AML-193 (cell line): ENCODE measurements at regions not wholly inside any gene's neighbourhood (a gene's known extent, or its start where the extent isn't known, plus 50 kb on each side); places are given as distances from the start of the nearest gene placed in this dataset.

ENCODE experiments used
- DNase-seq, 2 experiments: peaks; one replicate each; lab custom pipeline; 2025; lab: John Stamatoyannopoulos, UW

- DNase-seq = no peak
Measured at GRCh38 chr6:126419901-126420300, 80.0 kb downstream of the CENPW start.

DNA sequence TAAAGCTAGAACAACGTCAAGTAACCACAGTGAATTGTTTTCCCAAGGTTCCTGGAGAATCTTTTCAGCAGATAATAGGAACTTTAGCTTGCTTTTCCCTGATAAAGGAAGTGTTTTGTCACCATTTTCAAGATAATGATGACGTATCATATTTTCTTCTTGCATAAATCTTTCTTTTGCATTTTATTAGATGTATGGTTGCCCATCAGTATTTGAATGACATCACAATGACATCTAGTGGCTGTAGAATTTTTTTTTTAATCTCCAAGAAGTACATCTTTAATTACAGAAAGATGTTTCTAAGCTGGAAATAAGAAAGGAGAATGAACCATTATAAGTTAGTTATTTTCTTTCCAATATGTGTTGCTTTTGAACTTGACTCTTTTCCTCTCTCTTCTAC is 83.0 kb downstream of the CENPW start:
- DNase-seq = peak in 1 of 2 experiments; percentile 2

GRCh38 chr6:126427713-126428112 is 87.8 kb downstream of the CENPW start:
- DNase-seq = no peak

- DNase-seq = no peak
Measured at GRCh38 chr6:126429866-126430265, 90.0 kb downstream of the CENPW start.

DNA sequence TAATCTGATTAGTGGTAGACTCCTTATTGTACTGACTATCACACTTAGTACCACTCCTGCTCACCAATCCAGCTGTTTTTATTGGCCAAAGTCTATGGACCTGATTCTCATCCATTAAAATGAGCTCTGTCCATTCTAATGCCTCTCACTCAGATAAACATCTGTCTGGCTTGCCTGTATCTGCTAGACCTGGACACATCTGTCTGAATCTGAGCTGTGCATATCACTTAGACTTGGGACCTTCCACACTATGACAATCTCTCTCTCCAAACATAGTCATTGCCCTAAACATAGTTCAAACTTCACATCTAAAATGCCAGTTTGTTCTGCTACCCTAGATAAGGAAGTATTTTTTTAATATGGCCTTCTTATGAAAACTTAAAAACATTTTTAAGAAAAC is 92.6 kb downstream of the CENPW start:
- DNase-seq = no peak

GRCh38 chr6:126433927-126434326 is 94.0 kb downstream of the CENPW start:
- DNase-seq = no peak

DNA sequence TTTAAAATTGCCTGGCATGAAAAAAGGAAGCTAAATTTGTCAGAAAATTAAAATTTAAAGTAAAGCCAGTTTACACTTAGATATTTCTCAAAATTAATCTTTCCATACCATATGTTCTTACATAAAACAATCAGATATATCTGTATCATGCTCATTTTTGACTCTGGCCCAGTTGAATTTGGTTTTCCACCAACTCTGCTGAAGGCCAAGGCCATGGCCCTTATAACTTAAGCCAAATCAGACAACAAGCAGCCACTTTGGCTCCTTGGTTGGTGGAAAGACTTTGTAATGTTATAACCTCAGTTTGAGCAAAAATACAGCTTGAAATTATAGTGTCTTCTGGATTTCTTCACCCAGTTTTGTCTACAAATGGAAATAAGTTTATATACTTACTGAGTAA is 97.3 kb downstream of the CENPW start:
- no peak for DNase-seq

GRCh38 chr6:126439040-126439439 is 99.1 kb downstream of the CENPW start:
- DNase-seq = no peak

DNA sequence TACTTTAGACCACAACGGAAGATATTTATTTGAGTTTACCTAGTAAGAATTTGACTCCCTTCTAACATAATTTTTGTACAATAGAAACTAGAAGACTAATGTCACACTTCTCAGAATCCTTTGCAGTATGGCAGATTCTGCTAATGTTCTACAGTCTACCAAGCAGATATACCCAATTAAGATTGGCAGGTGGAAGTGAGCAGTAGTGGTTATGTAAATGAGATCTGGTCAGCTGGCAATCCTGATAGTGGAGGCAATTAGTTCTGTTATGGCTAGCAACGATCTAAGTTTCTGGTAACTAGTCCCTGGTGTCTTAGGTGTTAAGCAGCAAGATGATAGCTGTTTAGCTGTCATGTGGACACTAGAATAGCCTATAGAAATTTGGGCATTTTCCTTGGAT is 101.0 kb downstream of the CENPW start:
- DNase-seq = no peak

DNA sequence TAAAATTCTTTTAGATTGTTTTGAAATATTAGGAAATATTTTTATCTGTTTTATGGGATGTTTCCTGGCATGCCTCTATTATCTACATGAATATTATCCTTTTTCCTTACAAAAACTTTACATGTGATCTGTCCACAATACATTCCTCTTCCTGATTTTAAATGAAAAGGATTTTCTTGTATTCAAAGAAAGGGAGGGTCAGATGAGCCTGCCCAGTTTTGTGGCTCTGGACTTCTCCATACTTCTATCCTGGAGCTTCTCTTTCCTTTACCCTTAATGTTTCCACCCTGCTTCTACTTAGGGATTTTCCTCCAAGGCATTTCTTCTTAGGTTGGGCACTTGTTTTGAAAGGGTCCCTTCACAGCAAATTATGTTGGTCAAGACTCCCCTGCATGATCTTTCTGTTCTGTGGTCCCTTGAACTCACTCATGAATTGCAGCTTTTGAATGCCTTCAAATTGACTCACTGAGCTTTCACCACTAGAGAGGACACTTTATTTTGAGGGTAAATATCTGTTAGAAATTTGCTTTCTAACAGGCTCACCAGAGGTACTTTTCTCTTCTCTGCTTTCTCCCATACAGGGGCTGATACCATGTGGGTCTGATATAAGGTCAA is 104.9 kb downstream of the CENPW start:
- DNase-seq = no peak

DNA sequence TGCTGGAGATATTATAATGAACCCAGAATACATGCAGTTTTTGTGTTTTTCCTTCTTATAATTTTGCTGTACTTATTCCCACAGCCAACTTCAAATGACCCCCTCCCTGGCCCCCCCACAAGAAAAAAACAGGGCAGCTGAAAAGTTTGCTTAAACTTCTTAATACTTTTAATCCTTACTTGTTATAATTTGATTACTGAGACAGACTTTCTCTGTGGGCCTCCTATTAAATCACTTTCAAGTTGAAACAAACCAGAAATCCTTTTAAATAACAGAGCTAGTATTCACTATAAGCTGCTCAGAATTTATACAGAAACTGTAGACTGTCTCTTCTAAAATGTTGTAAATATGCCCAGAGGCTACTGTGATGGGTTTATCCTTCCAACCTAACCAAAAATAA is 106.3 kb downstream of the CENPW start:
- DNase-seq = no peak

GRCh38 chr6:126447367-126447766 is 107.5 kb downstream of the CENPW start:
- DNase-seq = no peak

GRCh38 chr6:126461045-126461444 is 121.1 kb downstream of the CENPW start:
- no peak for DNase-seq

DNA sequence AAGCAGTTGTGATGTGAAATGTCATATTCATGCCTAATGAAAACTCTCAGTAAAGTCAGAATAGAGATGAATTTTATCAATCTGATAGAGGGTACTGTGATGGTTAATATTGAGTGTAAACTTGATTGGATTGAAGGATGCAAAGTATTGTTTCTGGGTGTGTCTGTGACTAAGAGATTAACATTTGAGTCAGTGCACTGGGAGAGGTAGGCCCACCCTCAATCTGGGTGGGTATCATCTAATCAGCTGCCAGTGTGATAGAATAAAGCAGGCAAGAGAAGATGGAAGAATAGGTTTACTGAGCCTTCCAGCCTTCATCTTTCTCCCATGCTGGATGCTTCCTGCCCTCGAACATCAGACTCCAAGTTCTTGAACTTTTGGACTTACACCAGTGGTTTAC is 124.3 kb downstream of the CENPW start:
- DNase-seq = no peak

- DNase-seq = no peak
Measured at GRCh38 chr6:126475449-126475848, 135.5 kb downstream of the CENPW start.

DNA sequence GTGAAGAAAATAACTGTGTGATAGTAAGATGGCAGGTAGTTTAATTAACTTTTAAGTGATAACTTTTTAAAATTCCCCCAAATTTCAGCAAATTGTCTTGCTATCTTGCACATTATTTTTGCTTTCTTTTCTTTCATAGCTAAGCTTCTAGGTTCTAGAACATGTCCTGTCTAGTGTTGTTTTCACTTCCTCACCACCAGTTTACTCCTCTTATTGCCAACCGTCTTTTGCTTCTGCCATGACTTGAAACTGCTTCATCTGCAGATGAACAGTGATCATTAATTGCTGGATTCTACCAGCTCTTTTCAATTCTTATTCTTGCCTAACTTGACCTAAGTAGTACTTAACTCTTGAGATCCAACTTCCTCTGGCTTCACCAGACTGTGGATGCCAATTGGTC is 137.8 kb downstream of the CENPW start:
- DNase-seq = no peak

DNA sequence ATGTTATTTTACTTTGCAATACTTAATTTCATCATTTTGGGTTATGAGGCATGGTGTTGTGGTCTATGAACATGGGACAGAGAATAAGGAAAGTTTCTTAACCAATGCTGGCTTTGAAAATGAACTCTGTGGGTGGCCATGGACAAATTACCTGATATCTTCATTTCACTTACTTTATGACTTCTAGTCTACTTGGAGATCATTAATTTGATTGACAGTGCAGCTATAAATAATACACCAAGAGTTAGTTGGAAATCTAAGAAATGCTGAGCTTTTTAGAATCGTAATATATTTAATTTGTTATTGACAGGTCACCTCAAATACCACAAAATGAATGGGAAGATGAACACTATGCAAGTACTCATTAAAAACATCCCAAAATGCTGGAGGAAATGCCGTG is 140.4 kb downstream of the CENPW start:
- no peak for DNase-seq

DNA sequence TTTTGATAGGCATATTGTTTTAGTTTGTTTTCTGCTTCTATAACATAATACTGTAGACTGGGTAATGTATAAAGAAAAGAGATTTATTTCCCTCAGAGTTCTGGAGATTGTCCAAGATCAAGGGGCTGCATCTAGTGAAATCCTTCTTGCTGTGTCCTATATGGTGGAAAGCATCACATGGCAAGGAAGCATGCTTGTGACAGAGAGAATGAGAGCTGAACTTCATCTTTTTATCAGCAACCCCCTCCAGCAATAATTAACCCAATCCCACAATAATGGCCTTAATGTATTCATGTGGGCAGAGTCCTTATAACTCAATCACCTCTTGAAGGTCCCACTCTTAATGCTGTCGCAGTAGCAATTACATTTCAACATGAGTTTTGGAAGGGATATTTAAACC is 141.4 kb downstream of the CENPW start:
- DNase-seq = no peak

- no peak for DNase-seq
Measured at GRCh38 chr6:126504792-126505191, 164.9 kb downstream of the CENPW start.

GRCh38 chr6:126513198-126513597 is 173.3 kb downstream of the CENPW start:
- no peak for DNase-seq

- no peak for DNase-seq
Measured at GRCh38 chr6:126516411-126516810, 176.5 kb downstream of the CENPW start.

- DNase-seq = no peak
Measured at GRCh38 chr6:126524811-126525326, 185.0 kb downstream of the CENPW start.

DNA sequence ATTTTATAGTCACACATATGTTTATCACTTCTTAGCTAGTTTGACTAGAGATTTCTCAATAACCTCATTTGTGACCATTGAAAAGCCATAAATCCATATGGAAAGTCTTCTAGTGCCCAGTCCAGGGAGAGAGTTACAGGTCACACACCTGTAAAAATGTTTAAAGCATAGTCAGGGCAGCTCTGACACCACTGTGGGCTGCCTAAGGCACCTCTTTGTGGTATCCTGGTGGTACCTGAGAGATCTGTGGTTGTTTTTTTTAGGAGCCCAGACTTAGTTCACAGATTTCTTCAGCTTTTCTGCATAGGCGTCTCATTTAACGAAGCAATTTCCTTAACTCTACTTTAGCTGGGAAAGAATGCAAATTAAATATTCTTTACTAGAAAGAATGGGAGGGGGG is 186.6 kb downstream of the CENPW start:
- no peak for DNase-seq

GRCh38 chr6:126526996-126527606 is 187.2 kb downstream of the CENPW start:
- no peak for DNase-seq
